Left colon (tissue), 2 donors: ENCODE measurements at regions not wholly inside any gene's neighbourhood (a gene's known extent, or its start where the extent isn't known, plus 50 kb on each side); places are given as distances from the start of the nearest gene placed in this dataset.
"Not testable (repeated sequence)": the region's sequence is repeated elsewhere in the genome, so short reads cannot be mapped to it uniquely, and the experiment has no call there.

Experiments
- ATAC-seq: fragments of 200-7000 bp; cut with Tn5 transposase; one replicate; pipeline ENCODE4 v1.9.1; 2020; ENCODE audit warnings: mild to moderate bottlenecking, moderate library complexity
- DNase-seq, 2 donors: peaks; one replicate each; pipeline ENCODE4 v3.0.0-alpha.2; 2020
- intact Hi-C, 2 donors: fragments of 100-400 bp; cut with DNase I in 1 of 2; cut with micrococcal nuclease in 1 of 2; formaldehyde crosslinking; loops; one replicate each; pipeline versions ENCODE4 v1.11.2 to v1.14.0; 2022; cut with DNase I, micrococcal nuclease
- donor health status: DM: no; HTN: no; CAD: no.
- donor health status: DM: yes; HTN: yes; CAD: no.

GRCh38 chr3:194950906-194951628 lies 265.4 kb downstream of the FAM43A start:
- peak; percentile 71 for ATAC-seq
- intact Hi-C loops: no loop called here

GRCh38 chr3:194951629-194951920 lies 265.9 kb downstream of the FAM43A start:
- ATAC-seq, DNase-seq, intact Hi-C loops: not testable (repeated sequence)

More at GRCh38 chr3:194950906-194951628, 265.4 kb downstream of the FAM43A start:
- no peak for DNase-seq

DNA sequence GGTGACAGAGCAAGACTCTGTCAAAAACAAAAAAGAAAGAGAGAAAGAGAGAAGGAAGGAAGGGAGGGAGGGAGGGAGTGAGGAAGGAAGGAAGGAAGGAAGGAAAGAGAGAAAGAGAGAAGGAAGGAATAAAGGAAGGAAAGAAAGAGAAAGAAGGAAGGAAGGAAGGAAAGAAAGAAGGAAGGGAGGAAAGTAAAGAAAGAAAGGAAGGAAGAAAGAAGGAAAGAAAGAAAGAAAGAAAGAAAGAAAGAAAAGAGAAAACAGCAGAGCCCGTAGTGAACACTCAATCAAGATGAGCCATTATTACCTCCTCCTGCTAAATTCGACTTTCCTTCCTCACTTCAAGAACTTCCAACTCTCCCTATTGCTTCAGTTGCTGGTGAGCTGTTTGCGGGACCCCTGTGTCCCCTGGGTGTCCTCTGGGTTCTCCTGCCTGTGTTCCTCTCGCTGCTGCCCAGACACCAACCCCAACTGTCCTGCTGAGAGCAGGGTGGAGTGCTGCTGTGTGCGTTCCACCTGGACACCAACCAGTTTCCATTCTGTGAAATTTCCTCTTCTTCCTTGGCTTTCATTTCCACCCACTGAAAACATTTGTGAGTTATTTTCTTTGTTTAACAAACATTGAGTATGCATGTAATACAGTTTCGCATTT lies 266.4 kb downstream of the FAM43A start:
- intact Hi-C loops: no loop called here
- ATAC-seq (no peak), DNase-seq (no peak)

DNA sequence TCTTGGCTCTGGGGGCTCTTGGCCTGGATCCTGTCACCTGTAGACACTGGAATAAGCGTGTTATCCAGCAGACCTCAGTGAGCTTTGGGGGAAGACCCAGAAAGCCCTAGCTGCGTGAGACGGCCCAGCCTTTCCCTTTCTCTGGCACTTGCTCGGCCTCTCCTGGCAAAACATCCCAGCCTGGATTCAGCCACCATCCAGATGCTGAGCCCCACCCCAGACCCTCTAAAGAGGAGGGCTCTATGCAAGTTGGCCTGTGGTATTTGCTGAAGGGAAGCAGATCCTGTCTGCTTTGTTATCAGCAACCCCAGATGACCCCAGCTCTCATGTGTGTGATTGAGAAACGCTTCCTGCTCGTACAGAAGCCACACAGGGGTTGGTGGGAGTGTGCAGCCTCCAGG lies 267.2 kb downstream of the FAM43A start:
- intact Hi-C loops: no loop called here
- ATAC-seq (peak; percentile 26), DNase-seq (no peak)

DNA sequence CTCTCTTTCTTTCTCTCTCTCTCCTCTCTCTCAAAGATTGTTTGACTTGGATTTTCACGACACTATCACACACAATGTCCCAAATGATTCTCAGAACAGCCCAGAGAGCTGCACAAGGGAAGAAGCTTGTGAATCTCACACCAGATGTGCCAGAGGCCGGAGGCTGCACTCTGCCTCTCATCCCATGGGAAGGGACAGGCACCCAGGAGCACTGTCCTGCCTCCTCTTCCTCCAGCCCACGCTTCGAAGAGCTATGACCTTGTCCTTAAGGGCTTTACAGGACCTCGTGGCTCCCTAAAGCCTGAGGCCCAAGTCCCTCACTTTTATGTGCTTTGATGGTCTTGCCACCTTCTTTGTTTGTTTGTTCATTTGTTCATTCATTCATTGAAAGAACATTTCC lies 267.6 kb downstream of the FAM43A start:
- DNase-seq (no peak), ATAC-seq (no peak)
- intact Hi-C loops: no loop called here

GRCh38 chr3:194955546-194955945 lies 269.9 kb downstream of the FAM43A start:
- DNase-seq: no peak
- intact Hi-C loops: no loop called here
- no peak for ATAC-seq

- DNase-seq (no peak), ATAC-seq (no peak)
- intact Hi-C loops: no loop called here
These were observed 270.5 kb downstream of the FAM43A start for GRCh38 chr3:194955979-194956696.

DNA sequence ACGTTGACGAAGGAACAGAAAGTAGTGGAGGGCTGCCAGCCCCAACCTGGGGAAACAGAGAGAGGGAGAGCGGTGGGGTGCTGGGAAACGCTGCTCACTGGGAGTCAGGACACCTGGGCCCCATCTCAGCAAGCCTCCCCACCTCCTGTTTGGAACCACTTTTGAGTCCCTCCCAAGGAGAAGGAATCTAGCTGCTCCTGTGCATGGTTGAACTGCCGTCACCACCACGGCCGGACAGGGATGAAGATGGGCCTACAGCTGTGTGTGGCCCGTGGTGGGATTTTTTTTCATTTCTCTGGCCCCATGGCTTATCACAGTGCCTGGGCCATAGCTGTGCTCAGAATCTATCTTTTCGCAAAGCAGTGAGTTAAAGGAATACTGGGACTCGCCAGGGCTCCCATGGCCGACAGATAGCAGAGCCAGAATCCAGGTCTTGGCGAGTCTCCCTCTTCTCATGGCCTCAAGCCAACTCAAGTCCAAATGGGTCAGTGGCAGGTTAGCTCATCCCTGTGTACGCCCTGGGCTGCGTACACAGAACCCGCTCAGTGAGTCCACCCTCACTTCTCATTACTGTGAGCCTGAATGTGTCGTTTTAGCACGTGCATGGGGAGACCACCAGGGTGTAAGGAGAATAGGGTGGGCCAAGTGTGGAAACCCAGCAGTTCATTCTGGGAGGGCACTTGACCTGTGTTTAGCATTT lies 271.2 kb downstream of the FAM43A start:
- DNase-seq (no peak), ATAC-seq (no peak)
- intact Hi-C loops: no loop called here

DNA sequence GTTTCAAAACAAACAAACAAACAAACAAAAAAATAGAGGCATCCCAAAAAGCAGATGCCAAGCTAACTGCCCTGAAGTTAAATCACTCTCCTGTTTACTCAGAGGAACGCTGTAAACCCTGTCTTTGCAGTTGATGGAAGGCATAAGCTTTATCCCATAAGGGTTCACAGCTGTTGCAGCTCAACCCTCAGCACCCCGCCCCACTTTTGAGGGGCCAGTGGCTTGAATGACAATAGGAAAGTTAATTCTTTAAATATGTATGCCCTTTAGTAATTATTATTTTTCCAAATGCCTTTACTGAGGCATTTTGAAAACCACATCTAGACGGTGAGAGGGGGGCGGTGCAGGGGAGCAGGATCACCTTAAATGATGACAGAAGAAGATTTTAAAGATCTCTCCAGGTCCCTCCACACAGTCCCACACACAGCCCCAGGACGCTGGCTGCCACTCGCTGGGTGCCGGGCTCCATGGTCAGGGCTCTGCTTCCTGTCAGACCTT lies 272.1 kb downstream of the FAM43A start:
- intact Hi-C loops: no loop called here
- ATAC-seq: no peak
- no peak for DNase-seq

DNA sequence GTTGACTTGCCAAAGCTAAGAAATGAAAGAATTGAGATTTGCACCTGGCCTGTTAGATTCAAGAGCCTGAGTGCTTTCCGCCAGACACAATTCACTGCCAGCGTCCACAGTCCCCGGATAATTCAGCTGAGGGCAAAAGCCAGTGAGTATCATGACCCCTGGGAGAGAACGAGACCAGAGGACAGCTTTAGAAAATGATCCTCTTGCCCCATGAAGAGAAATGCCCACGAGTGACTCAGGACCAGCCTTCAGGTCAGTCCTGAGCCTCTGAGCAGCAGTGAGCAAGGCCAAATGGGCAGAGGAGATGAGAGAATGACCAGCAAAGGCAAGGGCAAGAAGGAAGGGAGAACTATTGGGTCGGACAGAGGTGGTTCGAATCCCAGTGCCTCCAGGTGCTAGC lies 273.5 kb downstream of the FAM43A start:
- intact Hi-C loops: no loop called here
- no peak for ATAC-seq
- no peak for DNase-seq

GRCh38 chr3:194959666-194960065 lies 274.0 kb downstream of the FAM43A start:
- intact Hi-C loops, DNase-seq, ATAC-seq: not testable (repeated sequence)

GRCh38 chr3:194960446-194961032 lies 274.9 kb downstream of the FAM43A start:
- DNase-seq (no peak), ATAC-seq (no peak)
- intact Hi-C loops: no loop called here

DNA sequence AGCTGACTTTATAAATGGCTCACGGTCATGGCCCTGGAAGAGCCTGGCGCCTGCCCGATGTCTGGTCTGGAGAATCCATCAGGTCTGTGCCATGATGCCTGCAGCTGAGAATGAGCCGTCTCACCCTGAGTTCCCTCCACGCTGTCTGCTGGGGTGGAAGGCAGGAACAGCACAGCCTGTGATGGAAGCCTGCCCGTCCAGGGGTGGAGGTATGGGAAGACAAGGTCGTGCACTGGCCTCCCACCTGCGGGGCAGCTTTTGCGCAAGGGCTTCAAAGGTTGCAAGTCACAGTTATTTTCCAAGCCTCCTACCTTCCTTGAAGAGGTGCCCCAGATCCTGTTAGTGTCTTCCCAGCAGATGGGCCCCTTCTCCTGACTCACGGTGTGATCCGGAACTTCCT lies 275.5 kb downstream of the FAM43A start:
- no peak for DNase-seq
- ATAC-seq: no peak
- intact Hi-C loops: no loop called here

DNA sequence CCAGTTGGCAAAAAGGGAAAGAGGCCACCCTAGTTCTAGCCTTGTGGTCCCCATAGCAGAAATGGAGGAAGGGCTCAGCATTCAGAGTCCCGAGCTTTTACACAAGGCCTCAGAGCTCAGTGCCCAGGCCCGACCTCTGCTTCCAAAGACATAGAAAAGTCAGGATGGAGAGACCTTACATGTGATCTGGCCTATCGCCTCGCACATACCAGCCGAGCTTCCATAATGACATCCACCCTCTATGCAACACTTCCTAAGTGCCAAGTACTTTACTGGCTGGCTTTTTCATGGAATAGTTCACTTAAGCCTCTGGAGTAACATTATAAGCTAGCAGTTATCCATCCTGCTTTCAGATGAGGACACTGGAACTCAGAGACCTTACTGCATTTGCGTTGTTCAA lies 275.9 kb downstream of the FAM43A start:
- intact Hi-C loops: no loop called here
- DNase-seq (no peak), ATAC-seq (no peak)

DNA sequence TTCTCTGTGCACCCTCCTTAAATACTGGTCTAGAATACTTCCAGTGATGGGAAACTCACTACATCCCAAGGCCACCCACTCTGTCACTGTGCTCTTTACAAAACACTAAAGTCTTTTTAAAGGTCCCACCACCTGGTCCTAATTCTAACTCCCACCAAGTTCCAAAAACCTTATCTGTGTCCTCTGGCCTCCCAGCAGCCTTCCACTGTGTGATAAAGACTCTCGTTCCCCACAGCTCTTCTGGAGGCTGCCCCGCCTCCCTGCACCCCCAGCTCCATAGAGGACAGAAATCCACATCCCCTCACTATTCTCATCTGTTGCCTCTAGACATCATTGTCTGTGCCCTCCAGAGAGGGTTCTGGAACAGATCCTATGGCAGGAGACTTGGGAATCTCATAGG lies 276.4 kb downstream of the FAM43A start:
- ATAC-seq: no peak
- no peak for DNase-seq
- intact Hi-C loops: no loop called here

DNA sequence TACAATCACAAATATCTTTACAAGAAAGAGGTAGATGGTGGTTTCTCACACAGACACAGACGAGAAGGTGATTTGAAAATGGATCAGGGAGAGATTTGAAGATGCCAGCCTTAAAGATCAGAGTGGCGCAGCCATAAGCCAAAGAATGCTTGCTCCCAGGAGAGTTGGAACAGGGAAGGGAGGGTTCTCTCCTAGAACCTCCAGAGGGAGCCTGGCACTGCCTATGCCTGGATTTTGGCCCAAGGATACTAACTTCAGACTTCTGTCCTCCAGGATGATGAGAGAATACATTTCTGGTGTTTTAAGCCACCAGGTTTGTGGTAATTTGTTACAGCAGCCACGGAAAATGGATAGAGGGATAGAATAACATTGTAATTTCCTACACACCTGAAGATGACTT lies 279.1 kb downstream of the FAM43A start:
- intact Hi-C loops: no loop called here
- ATAC-seq (no peak), DNase-seq (no peak)

DNA sequence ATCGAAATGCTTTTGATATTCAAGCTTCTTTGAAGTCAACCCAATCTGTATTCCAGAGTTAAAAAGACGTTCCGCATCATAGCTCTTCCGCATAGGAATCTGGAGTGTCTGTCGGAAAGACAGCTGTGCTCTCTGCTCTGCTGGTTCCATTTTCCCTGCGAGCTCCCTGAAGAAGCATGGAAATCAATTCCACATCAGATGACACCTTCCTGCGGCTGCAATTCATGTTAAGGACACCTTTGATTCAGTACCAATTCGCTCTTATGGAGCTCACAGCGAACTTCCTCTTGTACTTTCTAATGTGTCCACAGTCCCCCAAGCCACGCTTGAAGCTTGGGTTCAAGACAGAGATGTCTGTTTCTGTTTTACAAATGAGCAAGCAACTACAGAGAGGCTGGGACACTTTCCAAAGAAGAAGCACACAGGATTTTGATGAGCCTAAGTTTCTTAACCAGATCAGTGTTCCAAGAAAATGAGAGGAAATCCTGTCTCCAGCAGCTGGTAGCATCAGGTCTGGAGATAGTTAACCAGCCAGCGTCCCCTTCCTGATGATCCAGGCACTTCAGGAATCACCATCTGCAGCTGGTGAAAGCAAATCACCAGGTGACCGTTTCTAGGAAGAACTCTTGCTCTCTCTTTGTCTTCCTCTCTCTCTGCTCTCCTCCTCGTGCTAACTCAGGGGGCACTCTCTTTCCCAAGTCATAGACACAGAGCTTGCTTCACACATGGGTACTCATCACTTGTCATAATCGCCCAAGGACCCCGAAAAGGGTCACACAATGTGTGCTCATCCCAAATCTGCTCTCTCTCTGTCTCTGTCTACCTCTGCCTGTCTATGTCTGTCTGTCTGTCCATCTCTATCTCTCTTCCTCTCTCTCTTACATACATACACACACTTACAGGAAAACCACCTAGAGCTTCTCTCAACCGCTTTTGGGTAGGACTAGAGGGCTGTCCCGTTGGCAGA lies 281.8 kb downstream of the FAM43A start:
- no peak for DNase-seq
- no peak for ATAC-seq

DNA sequence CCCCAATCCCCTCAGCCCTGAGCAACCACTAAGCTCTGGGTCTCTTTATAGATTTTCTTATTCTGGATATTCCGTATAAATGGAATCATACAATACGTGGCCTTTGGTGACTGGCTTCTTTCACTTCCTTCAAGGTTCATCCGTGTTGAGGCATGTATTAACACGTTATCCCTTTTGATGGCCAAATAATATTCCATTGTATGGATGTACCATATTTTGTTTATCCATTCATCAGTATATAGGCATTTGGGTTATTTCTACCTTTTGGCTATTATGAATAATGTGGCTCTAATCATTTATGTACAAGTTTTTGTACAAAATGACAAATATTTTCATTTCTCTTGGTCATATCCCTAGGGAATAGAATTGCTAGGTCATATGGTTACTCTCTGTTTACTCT lies 284.4 kb downstream of the FAM43A start:
- no peak for ATAC-seq
- intact Hi-C loops: no loop called here

More for the DNA sequence above, 281.8 kb downstream of the FAM43A start:
- intact Hi-C loops: no loop called here

More for the DNA sequence above, 284.4 kb downstream of the FAM43A start:
- DNase-seq: no peak
